Activated T-cell treated with anti-CD3 and anti-CD28 coated beads, Interleukin-2, amount 50 U/mL, for 1 hour (primary cell): ENCODE measurements at regions not wholly inside any gene's neighbourhood (a gene's known extent, or its start where the extent isn't known, plus 50 kb on each side); places are given as distances from the start of the nearest gene placed in this dataset.

Experiments
- DNase-seq: peaks from one replicate; pipeline ENCODE4 v3.0.0-alpha.2; 2020

GRCh38 chr1:70895531-70895930, 152.1 kb downstream of the PTGER3 start:
- no peak for DNase-seq

GRCh38 chr1:70896224-70896623, 151.4 kb downstream of the PTGER3 start:
- no peak for DNase-seq

DNA sequence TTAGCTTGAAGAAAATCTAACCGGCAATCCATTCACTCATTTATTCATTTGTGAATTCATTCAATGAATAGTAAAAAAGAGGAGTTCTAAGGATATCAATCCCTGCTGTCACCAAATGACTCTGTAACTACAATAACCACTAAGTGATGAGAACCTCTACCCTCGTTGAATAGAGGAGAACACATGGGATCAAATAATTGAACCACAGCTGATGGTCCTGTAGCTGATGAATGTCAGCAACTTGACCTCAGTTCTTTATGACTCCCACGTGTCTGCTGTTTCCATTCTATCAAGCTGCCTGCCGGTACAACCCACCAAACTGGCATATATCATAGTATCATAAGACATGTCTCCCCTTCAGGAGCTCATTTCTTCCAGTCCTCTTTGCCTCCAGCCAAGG, 150.3 kb downstream of the PTGER3 start:
- DNase-seq, result no peak

GRCh38 chr1:70899735-70900134, 147.9 kb downstream of the PTGER3 start:
- no peak for DNase-seq

- DNase-seq, result no peak
These were observed 145.4 kb downstream of the PTGER3 start for GRCh38 chr1:70902211-70902610.

DNA sequence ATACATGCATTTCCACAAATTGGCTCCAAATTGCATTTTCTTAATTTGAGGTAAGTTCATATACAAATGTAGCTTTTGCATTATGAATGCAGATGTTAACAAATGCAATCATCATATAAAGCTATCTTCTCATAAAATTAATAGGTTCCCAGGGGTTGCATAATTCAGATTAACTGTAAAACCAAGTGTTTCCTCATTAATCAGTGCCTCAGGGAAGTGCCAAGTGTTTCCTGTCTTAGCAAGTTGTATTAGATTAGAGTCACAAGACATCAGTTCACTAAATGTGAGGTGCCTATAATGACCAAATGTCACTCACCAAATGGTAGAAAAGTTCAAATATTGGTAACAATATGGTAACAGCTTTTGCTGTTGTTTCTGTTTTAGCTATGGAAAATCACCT, 140.8 kb downstream of the PTGER3 start:
- DNase-seq, result no peak

- DNase-seq, result no peak
These were observed 139.9 kb downstream of the PTGER3 start for GRCh38 chr1:70907563-70908310.

DNA sequence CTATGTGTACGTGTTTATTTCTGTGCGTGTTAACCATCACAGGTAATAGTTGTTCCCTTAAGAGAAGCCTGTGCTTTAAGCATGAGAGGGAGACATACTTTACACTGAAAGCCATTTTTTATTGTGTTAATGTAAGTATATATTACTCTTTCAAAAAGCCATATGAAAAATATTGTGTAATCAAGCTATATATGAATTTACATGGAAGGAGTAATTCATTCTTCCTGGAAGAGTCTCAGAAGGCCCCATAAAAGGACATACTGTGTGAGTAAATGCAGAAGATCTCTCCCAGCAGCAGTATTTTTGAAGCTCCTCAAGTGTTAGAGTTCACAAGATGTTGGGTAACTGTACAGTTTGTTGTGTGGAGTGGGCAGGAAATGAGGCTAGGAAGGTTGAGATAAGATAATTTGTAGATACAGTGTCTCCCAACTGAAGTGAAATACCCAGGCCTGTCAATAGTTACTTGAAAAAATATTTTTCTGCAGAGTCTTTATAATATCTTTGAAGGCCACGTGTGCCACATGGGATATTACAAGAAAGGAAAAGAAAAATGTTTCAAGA, 138.3 kb downstream of the PTGER3 start:
- no peak for DNase-seq

- no peak for DNase-seq
These were observed 137.6 kb downstream of the PTGER3 start for GRCh38 chr1:70910013-70910412.

GRCh38 chr1:70911861-70912260, 135.8 kb downstream of the PTGER3 start:
- DNase-seq, result no peak

DNA sequence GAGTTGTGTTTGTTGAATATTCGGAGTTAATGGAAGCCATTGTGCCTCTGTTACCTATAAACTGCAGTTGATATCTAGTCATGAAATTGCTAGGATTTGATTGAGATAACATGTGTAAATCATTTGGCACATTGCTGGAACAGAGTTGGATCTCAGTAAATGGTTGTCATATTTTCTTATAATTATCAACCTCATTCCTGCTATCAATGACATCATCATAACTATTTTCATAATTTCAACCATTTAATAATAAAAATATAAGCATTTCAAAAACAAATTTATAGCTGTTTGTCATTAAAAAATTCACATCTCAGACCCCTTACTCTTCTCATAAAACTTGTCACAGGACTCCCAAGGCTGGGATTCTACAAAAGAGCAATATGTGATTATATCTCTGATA, 133.4 kb downstream of the PTGER3 start:
- DNase-seq, result no peak

DNA sequence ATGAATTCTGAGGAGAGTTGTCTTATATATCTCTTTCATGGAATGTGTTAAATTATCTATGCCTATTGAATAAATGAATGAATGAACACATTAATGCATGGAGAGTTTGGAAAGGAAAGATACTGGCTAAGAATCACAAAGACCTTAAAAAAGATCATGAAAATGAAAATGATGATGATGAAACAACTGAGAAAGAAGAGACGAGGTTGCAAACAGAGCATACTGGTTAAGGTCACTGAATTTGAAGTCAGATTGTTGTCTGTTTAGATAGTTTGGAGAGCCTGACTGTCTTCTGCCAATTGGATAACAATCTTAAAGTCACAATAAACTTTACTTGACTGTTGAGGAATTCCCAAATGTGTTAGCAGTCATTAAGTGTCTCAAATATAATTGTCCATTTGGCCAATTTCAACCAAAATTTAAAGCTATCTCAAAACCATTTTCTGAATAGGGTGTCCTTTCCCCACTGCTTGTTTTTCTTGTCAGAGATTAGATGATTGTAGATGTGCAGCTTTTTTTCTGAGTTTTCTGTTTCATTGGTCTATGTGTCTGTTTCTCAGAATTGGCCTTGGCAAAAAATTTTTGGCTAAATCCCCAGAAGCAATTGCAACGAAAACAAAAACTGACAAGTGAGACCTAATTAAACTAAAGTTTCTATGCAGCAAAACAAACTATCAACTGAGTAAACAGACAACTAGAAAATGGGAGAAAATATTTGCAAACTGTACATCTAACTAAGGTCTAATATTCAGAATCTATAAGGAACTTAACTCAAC, 132.2 kb downstream of the PTGER3 start:
- DNase-seq, result no peak

DNA sequence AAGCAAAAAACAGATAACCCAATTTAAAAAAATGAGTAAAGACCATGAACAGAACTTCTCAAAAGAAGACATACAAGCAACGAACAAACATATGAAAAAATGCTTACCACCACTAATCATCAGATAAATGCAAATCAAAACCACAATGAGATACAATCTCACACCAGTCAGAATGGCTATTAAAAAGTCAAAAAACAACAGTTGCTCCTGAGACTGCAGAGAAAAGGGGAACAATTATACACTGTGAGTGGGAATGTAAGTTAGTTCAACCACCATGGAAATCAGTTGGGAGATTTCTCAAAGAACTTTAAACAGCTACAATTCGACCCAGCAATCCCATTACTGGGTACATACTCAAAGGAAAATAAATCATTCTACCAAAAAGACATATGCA, 131.6 kb downstream of the PTGER3 start:
- DNase-seq, result no peak

DNA sequence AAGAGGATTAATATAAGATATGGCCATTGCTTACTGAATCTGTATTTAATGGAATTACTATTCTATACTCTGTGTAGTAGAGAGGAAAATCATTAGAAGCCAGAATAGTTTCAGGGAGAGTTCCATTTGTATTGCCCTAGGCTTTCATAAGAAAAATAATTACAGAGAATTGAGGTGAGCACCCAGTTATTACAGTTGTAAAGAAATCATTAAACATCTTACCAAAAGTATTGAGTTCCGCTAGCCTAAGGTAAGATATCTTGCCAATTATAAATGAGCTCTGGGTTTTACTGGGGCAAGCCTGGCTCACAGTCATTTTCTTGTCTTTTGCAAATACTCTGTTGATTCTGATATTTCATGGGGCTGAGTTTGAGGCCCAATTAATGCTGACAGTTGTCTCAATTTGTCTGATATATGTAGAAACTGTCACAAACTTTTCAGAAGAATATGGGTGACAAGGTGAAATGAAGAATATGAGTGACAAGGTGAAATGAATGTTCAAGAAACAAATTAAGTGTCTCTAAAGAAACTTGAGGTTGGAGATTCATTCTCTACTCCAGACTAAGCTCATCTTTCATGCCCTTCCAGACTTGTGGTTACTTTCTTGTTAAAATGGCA, 127.8 kb downstream of the PTGER3 start:
- no peak for DNase-seq
